ENCODE measurements at regions not wholly inside any gene's neighbourhood (a gene's known extent, or its start where the extent isn't known, plus 50 kb on each side); places are given as distances from the start of the nearest gene placed in this dataset.

DNA sequence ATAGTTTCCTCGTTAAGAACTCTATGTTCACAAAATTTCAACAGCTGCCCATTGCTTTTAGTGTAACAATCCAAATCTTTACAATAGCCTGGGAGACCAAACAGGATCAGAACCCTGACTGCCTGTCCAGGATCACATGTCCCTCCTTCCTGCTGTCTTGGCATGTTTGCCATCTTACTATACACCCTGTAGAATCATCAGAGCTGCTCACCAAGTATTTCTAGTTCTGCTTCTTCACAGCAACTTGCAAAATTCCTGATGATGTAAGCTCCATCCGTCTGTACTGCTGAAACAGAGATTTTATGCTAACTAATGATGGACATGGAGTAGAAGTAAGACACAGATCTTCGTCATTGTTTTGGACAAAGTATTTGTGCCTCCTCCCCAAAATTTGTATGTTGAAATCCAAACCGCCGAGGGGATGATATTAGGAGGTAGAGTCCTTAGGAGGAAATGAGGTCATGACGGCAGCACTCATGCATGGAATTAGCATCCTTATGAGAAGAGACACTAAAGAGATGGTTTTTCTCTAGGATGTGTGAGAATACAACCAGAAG, 464.9 kb upstream of the BRINP1 start:
- TF ChIP-seq CTCF (conservative IDR thresholded peaks at IDR 0.05; ENCODE audit: low read depth, low read length), result no peak
- TF ChIP-seq EZH2 (IDR thresholded peaks at IDR 0.05; ENCODE audit: borderline replicate concordance, low read depth, low read length, poor library complexity, severe bottlenecking), result no peak
